Activated CD4-positive, alpha-beta T cell treated with anti-CD3 and anti-CD28 coated beads for 4 hours (primary cell): ENCODE measurements at regions not wholly inside any gene's neighbourhood (a gene's known extent, or its start where the extent isn't known, plus 50 kb on each side); places are given as distances from the start of the nearest gene placed in this dataset.
"Not testable (repeated sequence)": the region's sequence is repeated elsewhere in the genome, so short reads cannot be mapped to it uniquely, and the experiment has no call there.

ENCODE experiments used
- DNase-seq, 2 donors: peaks; one replicate each; pipeline ENCODE4 v3.0.0-alpha.2; 2020

DNA sequence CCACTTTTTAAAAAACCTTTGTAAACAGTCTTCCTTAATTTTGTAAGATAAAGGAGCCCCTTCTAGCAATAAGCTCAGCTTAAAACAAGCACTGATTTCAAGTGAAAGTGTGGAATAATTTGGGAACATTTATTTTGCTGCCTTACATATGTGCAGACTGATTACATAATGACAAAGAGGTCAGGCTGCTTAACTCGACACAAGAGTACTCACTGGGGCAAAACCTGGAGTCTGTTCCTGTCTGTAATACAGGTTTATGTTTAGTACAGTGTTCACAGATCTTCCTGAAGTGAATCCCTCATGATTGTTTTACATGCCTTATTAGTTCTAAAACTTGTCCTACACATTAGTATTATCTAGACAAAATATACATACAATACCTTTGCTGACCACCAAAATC, 609.8 kb downstream of the LMO7 start:
- no peak for DNase-seq

DNA sequence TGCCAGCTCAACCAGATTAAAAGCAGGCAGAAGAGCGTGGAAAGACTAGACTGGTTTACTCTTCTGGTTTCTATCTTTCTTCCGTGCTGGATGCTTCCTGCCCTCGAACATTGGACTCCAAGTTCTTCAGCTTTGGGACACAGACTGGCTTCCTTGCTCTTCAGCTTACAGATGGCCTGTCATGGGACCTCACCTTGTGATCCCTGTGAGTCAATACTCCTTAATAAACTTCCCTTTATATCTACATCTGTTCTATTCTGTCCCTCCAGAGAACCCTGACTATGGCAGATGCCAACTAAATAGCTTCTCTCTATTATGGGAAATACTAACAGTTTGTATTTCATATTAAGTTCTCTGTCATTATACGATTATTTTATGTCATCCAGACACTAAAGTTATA, 609.1 kb downstream of the LMO7 start:
- DNase-seq = no peak

DNA sequence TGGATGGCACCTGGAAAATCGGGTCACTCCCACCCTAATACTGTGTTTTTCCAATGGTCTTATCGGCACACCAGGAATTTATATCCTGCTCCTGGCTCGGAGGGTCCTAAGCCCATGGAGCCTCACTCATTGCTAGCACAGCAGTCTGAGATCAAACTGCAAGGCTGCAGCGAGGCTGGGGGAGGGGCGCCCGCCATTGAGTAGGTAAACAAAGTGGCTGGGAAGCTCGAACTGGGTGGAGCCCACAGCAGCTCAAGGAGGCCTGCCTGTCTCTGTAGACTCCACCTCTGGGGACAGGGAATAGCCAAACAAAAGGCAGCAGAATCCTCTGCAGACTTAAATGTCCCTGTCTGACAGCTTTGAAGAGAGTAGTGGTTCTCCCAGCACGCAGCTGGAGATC, 607.0 kb downstream of the LMO7 start:
- not testable (repeated sequence) for DNase-seq

DNA sequence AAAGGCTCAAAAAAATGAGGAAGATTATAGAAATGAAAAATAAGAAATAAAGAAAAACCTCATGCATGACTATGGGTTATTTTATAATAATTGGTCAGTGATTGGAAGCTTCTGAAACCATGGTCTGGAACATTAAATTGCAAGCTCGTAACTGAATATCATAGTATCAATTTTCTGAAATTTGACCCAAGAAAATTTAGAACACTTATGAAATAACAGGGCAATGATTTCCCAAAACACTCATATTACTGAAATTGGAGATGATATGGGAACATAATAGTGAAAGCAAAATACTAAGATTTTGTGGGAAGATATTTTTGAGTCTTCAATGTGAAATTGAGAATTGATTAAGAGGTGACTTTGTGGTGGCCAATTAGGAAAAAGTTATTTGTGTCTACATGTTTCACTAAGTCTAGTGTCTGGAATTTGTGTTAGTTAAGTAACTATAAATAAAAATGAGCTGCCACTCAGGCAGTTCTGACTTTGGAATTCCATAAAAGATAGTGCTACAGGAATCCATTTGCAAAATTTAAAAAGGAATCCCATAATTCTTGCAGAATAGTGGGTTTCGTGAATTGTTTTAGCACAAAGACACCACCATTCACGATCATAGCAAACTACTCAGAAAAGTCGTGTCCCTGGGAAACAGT, 603.0 kb downstream of the LMO7 start:
- DNase-seq = no peak

DNA sequence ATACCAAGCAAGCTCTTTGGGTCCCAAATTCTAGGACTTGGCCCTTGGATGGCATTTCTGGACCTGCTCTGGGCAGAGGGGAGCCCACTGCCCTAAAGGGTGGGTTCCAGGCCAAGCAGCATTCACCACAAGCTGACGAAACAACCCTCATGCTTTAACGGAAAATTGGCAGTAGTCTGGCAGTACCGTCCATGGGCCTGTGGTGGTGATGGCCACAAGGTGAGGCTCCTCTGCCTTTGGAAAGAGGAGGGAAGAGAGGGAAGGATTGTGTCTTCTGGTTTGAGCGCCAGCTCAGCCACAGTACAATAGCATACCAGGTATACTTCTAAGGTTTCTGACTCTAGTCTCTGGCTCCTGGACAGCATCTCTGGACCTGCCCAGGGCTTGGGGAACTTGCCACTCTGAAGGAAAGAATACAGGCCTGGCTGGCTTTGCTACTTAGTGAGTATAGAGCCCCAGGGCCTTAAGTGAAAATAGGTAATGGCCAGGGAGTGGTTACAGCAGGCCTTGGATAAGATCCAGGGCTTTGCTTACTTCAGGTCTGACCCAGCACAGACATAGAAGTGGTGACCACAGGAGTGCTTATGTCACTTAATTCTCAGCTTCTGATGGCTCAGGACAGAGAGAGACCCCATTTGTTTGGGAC, 595.5 kb downstream of the LMO7 start:
- DNase-seq = no peak

DNA sequence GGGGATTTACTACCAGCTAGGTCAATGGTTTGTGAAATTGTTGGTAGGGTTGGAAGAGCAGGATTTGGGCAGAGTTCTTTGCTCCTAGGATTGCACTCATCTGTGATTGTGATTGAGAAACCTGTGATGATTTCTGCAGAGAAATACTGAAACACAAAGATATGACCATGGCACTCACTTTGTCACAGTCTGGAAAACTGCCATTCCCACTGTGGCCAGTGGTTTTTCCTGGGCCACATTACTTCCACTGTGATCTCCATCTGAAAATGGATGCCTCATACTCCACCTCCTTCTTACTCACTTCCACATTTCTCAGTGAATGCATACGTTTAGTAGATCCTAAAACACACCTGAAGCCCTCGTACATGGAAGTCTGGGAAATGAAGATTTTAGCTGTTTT, 593.2 kb downstream of the LMO7 start:
- DNase-seq = no peak

DNA sequence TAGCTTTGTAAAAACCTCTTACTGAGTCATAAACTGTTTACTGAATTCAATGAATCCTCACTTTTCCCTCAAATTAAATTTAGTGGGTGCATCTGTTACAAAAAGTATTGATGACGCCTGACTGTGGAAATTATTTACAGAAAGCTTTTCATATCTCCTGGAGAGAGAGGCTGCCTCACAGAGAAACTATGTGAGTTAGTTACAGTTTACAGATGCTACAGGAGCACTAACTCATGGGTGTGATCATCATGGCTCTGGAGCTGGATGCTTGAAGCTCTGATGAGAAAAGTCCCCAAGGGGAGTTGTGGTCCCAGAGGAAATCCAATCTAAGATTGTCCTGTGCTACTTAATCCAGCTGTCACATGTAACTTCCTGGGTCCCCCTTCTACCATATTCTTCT, 590.8 kb downstream of the LMO7 start:
- no peak for DNase-seq

DNA sequence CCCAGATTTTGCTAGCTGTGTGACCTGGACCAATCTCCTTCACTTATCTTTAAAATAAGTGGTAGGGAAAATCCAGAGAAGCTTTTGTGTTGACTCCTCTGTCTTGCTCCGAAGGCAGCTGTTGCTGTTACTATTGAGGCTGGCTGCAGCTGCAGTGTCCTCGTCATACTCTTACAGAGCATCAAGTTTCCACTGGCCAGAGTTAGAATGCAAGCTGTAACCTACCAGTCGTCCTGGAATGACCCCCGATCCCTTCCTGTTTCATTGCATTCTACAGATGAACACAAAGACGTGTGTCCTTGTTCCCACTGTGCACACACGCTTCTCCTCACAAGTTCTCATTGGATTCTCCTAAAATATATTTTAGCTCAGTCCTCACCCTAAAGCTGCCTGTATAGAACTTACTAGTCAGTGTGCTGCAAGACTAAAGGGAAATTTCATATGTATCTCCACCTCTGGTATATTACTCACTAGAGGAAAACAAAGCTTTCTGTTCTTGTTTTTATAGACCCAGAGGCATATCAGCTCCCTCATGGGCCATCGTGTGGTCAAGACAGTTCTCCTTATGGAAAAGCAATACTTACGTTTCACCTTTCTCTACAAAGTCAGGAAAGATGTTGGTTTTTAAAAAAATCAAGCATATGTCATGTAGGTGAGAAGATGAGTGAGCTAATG, 589.8 kb downstream of the LMO7 start:
- DNase-seq = no peak

DNA sequence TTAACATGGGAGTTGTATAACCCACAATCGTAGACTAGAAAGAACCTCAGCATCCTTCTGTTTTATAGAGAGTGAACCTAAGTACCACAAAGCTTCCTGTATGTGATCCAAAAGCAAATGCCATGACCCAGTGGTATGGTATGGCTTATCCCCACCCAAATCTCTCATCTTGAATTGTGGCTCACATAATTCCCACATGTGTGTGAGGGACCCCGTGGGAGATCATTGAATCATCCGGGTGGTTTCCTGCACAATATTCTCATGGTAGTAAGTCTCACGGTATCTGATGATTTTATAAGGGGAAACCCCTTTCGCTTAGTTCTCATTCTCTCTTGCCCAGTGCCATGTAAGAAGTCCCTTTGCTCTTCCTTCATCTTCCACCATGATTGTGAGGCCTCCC, 587.9 kb downstream of the LMO7 start:
- DNase-seq = no peak

DNA sequence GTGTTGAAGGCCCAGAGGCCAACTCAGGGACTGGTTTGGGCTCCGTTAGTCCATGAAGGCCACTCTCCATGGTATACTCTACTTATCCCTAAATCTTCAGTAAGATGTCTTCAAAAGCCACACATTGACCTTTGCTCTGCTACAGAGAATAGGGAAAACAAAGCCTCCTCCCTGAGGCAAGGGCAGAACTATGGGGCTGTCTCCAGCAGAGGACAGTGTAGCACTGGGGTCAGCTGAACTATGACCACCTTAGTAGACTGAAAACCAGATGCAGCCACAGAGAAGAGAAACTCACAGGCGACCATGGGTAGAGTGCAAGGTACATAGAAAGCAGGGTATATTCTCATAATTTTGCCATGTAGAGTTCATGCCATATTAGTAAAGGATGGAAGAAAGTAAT, 587.4 kb downstream of the LMO7 start:
- no peak for DNase-seq

DNA sequence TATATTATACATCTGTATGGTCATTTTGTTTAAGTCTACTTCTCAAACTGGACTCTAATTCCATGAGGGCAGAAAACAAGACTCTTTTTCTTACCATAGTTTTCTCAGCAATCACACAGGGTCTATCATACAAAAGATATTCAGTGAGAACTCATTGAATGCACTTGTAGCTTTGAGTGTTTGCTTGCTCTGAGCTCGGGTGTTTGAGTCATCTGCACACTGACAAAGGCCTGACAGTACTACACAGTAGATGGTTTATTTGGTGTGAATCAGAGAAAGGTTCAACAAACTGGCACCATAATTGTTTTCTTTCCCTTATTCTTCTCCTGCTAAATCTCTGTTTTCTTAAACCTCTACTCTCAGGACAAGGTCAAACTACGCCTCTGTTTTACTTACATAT, 586.4 kb downstream of the LMO7 start:
- no peak for DNase-seq

DNA sequence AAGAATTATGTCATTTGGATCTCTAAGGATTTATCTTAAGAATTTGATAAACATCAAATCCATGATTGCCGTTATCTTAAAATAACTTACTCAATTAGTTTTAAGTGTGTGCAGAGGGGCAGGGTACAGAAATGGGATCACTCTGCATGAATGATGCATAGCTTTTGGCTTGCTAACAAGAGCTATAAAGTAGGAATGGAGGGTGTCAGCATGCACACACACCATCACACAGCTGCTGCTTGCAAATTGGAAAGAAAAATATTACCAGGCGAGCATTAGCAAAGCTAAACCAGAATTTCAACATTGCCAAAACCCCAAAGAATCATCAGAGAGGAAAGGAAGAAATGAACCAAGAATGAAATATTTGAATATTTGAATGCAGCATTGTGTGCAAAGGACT, 580.6 kb downstream of the LMO7 start:
- no peak for DNase-seq

DNA sequence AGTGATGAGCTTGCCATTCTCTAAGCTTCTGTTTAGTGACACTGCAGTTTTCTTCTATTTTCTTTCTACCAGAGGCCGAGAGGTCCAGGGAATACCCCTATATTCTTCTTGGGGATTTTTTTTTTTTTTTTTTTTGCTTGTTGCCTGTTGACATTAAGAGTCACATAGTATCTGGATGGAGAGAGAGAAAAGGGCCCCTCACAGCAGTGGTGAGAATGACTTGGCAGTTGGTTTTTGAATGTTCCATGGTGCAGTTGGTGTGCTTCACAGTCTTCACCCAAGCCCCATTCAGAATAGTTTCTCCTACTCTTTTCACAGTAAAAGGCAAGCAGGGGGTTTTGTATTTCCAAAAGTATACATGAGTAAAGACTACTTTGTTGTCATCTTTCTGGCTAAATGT, 577.9 kb downstream of the LMO7 start:
- no peak for DNase-seq

DNA sequence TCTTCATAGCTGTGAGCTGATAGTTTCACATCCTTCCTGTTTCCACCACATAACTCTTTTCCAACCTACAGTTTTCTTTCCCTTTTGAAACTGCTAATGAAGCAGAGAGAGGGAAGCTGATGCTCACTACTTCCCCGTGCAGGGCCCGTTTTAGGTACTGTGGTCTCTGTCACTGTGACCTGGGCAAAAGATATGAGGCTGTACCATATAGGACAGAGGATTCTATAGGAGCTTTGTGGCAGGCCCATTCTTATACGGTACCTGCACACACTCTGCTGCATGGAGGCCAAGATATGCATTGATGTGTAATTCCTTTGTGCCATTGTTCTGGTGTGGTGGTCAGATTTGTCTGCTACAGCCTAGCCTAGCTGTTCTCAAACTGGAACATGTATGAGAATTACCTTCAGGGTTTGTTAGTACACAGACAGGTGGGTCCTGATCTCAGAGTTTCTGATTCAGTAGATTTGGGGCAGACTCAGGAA, 577.3 kb downstream of the LMO7 start:
- DNase-seq = no peak

DNA sequence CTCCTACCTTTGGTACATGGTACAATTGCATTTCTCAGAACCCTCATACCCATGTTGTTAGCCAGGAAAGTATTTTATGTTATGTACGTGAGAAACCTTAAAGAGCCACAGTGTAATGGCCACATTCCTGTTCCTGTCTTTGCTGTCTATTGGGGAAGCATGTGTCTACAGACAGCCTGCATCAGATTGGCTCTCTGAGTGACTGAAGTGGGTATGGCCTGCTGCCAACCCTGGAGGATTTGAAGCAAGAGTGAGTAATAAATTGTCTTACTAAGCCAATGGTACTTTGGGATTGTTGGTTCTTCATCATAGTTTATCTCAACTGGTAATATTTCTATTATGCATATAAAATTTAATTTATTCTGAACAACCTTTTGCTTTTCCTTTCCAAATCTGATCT, 574.1 kb downstream of the LMO7 start:
- DNase-seq = no peak

DNA sequence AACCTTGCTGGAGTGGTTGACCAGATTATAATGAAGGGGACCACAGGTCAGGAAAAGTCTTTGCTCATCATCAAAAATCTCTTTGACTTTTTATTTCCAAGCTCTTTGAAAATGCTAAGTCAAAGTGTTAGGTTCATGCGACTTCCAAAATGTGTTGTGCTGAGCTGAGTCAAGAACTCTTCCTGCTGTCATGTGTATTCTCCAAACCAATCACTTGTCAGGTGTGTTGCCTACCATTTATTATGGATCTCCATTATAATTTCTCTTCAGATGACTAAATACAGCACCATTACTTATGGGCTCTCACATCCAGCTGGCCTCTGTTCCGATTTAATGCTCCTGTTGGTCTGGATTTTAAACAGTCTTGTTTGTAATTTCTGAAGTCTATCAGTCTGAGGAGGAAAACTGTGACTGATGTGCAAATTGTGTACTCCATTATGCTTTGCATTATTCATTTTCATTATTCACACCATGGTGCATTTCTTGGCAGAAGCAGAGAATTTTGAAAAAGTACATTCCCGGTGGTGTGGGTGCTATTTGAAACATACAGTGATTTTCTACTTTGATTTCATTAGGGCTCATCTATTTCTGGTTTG, 562.5 kb downstream of the LMO7 start:
- DNase-seq = no peak

DNA sequence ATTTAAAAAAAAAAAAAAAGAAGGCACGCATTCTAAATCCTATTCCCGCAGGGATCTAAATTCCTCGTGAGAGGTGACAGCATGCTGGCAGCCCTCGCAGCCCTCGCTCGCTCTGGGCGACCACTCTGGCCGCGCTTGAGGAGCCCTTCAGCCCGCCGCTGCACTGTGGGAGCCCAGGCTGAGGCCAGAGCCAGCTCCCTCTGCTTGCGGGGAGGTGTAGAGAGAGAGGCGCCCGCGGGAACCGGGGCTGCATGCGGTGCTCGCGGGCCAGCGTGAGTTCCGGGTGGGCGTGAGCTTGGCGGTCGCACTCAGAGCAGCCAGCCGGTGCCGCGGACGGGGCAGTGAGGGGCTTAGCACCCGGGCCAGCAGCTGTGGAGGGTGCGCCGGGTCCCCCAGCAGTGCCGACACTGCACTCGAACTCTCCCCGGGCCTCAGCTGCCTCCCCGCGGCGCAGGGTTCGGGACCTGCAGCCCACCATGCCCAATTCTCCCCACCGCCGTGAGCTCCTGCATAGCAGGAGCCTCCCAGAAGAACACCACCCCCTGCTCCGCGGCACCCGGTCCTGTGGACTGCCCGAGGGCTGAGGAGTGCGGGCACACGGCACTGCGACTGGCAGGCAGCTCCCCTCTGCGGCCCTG, 553.9 kb downstream of the LMO7 start:
- no peak for DNase-seq

DNA sequence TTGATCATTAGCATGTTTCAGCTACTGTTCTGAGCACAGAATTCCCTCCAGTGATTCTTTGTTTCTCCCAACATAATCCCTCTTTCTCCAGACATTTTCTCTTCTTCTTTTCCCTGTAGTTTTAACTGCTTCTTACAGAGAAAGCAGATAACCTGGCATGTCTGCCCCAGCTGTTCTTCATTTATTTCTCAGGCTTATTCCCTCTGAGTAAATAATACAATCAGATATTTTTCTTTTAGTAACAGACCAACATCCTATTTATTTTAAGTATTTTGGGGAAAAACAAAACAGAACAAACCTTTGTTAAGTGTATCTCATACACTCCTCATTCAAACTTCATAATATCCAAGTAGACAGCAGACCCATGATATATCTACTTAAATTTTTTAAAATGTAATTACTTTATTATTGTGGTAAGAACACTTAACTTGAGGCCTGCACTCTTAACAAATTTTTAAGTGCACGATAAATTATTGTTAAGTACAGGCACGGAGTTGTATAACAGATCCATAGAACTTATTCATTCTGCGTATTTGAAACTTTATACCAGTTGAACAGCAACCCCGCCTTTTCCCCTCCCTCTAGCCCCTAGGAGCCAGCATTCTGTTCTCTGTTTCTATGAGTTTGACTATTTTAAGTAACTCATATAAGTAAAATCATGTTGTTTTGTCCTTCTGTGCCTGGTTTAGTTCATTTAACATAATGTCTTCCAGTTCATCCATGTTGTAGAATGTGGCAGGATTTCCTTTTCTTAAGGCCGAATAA, 540.0 kb downstream of the LMO7 start:
- DNase-seq = no peak

DNA sequence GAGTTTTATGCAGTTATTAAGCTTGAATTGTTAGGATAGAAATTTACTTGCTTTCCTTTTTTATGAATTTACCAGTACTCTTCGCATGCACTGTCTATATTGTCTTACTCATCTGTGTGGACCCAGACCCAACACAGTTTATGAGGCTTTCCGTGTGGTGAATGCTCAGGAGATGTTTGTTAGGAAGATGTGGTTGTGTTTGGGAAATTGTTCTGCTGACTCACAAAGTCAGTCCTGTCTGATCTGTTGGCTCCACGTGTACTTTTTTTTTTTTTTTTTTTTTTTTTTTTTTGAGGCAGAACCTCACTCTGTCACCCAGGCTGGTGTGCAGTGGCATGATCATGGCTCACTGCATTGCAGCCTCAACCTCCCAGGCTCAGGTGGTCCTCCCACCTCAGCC, 532.5 kb downstream of the LMO7 start:
- no peak for DNase-seq

DNA sequence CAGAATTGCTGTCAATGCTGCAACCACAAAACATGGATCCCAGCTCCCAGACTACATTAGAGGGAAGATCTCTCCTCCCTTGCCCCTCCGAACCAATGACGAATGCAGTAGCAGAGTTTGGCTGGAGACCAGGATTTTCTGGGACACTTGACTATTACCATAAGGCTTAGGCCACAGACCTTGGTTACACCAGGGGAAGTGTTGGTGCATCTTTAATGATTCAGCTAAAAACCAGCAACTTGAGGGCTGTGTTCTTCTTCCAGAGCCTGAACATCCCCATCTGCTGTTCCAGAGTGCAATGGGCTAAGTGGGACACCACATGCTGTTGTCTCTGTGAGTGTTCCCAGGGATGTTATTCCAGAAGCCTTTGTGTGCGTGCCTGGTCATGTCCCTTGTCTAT, 528.2 kb downstream of the LMO7 start:
- DNase-seq = no peak

DNA sequence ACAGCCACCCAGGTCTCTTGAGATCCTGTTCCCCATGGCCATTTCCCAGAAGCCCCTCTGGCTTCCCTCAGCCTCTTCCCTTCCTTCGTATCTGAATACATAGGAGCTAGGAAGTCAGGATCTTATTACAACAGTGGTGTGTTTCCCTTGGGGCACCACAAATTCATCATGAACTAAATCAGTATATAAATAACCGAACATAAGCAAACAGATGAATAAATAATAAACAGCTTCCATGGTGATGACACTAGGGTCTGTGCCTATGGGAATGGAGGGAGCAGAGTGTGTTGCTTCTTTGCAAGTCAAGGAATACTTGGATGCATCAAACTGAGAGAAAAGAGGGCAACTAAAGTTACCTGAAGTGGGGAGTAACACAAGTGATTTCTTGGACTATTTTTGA, 527.6 kb downstream of the LMO7 start:
- DNase-seq = no peak
